ENCODE measurements at regions not wholly inside any gene's neighbourhood (a gene's known extent, or its start where the extent isn't known, plus 50 kb on each side); places are given as distances from the start of the nearest gene placed in this dataset.
"Not testable (repeated sequence)": the region's sequence is repeated elsewhere in the genome, so short reads cannot be mapped to it uniquely, and the experiment has no call there.

DNA sequence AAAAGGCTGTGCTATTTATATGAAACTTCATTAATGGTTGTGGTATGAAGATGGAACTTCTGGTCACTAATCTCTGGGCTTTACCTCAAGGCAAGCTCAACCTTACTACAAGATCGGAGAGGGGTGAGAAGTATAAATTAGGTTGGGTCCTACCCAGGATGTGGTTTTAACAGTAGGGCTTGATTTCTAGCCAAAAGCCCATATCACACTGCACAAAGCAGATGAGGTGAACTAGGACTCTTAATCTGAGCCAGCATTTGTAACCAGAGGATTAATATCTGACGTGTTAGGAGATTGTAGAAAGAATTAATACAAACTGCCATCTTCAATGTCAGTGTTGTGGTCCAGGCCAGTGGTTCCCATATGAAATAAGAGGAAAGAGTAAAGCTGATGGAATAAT lies 86.4 kb upstream of the RGPD4 start:
- no peak for TF ChIP-seq POLR2A (IDR thresholded peaks at IDR 0.05)
- TF ChIP-seq, protein P1, sequence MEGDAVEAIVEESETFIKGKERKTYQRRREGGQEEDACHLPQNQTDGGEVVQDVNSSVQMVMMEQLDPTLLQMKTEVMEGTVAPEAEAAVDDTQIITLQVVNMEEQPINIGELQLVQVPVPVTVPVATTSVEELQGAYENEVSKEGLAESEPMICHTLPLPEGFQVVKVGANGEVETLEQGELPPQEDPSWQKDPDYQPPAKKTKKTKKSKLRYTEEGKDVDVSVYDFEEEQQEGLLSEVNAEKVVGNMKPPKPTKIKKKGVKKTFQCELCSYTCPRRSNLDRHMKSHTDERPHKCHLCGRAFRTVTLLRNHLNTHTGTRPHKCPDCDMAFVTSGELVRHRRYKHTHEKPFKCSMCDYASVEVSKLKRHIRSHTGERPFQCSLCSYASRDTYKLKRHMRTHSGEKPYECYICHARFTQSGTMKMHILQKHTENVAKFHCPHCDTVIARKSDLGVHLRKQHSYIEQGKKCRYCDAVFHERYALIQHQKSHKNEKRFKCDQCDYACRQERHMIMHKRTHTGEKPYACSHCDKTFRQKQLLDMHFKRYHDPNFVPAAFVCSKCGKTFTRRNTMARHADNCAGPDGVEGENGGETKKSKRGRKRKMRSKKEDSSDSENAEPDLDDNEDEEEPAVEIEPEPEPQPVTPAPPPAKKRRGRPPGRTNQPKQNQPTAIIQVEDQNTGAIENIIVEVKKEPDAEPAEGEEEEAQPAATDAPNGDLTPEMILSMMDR (IDR thresholded peaks at IDR 0.05), result no peak

DNA sequence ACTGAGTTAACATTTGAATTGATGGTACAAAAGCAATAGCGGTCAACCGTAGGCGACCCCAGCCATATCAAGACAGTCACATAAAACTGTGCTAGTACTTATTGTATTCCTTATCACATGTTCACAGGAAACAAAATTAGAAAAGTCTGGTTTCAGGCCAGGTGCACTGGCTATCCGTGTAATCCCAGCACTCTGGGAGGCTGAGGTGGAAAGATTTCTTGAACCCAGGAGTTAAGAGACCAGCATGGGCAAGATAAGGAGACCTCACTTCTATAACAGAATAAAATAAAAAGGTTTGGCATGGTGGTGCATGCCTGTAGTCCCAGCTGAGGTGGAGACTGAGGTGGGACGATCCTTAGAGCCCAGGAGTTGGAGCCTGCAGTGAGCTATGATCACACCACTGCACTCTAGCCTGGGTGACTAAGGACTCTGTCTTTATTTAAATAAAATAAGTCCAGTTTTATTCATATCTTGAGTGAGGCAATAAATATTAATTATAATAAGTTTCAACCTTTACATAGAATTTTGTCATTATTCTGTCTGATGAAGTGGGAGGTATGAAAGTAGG lies 84.1 kb upstream of the RGPD4 start:
- H3K4me3 ChIP-seq, result no peak overlapping the region
- no peaks in the 10 kb centered on the region for H3K27me3 ChIP-seq
- no peak for DNase-seq
- TF ChIP-seq, protein P1 (IDR thresholded peaks at IDR 0.05), result no peak
- TF ChIP-seq POLR2A (IDR thresholded peaks at IDR 0.05), result no peak
- H3K4me1 ChIP-seq, result no peaks in the 10 kb centered on the region
- H3K36me3 ChIP-seq, result no peaks in the 10 kb centered on the region
- H3K9me3 ChIP-seq, result no peaks in the 10 kb centered on the region
- H3K27ac ChIP-seq, result no peak overlapping the region

More for the DNA sequence above, 86.4 kb upstream of the RGPD4 start:
- no peak overlapping the region for H3K4me3 ChIP-seq
- no peaks in the 10 kb centered on the region for H3K36me3 ChIP-seq
- H3K9me3 ChIP-seq, result no peaks in the 10 kb centered on the region
- no peaks in the 10 kb centered on the region for H3K4me1 ChIP-seq
- no peak overlapping the region for H3K27ac ChIP-seq
- H3K27me3 ChIP-seq, result no peaks in the 10 kb centered on the region
- DNase-seq, result no peak

DNA sequence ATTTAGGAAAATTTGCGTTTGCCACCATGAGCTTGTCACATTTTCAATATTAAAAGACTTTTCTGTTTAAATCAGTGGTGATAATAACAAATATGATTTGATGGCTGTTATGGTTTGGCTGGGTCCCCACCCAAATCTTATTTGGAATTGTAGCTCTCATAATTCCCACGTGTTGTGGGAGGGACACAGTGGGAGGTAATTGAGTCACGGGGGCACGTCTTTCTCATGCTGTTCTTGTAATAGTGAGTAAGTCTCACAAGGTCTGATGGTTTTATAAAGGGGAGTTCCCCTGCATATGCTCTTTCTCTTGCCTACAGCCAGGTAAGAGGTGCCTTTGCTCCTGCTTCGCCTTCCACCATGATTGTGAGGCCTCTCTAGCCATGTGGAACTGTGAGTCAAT lies 83.4 kb upstream of the RGPD4 start:
- H3K27me3 ChIP-seq, result no peaks in the 10 kb centered on the region
- H3K9me3 ChIP-seq, result no peaks in the 10 kb centered on the region
- no peak overlapping the region for H3K27ac ChIP-seq
- no peaks in the 10 kb centered on the region for H3K4me1 ChIP-seq
- no peaks in the 10 kb centered on the region for H3K36me3 ChIP-seq
- no peak for DNase-seq
- TF ChIP-seq POLR2A (IDR thresholded peaks at IDR 0.05), result no peak
- TF ChIP-seq, protein P1 (IDR thresholded peaks at IDR 0.05), result no peak
- H3K4me3 ChIP-seq, result no peak overlapping the region

DNA sequence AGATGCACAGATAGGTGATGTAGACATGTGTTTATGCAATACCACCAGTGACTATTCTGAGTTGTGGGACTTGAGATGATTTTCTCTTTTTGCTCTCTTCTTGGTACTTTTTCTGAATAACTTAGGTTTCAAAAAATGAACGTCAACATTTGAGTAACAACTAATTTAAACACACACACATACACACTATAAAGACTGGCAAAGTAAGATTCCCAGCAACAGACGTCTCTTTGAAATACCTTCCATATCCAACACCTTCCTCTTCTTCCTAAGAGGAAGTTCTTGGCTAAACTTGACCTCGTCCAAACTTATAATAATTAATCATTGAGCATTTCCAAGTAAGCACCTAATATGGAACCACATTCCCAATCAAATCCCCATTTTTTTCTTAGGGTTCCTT lies 81.6 kb upstream of the RGPD4 start:
- H3K36me3 ChIP-seq, result no peaks in the 10 kb centered on the region
- no peaks in the 10 kb centered on the region for H3K4me1 ChIP-seq
- H3K27ac ChIP-seq, result no peak overlapping the region
- H3K27me3 ChIP-seq, result no peaks in the 10 kb centered on the region
- no peaks in the 10 kb centered on the region for H3K9me3 ChIP-seq
- no peak for DNase-seq
- TF ChIP-seq POLR2A (IDR thresholded peaks at IDR 0.05), result no peak
- TF ChIP-seq, protein P1 (IDR thresholded peaks at IDR 0.05), result no peak
- no peak overlapping the region for H3K4me3 ChIP-seq

DNA sequence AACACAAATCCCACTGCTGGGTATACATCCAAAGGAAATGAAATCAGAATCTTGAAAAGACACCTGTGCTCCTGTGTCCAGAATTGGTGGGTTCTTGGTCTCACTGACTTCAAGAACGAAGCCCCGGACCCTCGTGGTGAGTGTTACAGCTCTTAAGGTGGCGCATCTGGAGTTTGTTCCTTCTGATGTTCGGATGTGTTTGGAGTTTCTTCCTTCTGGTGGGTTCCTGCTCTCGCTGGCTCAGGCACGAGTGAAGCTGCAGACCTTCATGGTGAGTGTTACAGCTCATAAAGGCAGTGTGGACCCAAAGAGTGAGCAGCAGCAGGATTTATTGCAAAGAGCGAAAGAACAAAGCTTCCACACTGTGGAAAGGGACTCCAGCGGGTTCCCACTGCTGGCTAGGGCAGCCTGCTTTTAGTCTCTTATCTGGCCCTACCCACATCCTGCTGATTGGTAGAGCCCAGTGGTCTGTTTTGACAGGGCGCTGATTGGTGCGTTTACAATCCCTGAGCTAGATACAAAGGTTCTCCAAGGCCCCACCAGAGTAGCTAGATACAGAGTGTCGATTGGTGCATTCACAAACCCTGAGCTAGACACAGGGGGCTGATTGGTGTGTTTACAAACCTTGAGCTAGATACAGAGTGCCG lies 80.0 kb upstream of the RGPD4 start:
- not testable (repeated sequence) for H3K4me1 ChIP-seq, H3K9me3 ChIP-seq, DNase-seq, H3K27me3 ChIP-seq, H3K36me3 ChIP-seq, H3K27ac ChIP-seq, H3K4me3 ChIP-seq

DNA sequence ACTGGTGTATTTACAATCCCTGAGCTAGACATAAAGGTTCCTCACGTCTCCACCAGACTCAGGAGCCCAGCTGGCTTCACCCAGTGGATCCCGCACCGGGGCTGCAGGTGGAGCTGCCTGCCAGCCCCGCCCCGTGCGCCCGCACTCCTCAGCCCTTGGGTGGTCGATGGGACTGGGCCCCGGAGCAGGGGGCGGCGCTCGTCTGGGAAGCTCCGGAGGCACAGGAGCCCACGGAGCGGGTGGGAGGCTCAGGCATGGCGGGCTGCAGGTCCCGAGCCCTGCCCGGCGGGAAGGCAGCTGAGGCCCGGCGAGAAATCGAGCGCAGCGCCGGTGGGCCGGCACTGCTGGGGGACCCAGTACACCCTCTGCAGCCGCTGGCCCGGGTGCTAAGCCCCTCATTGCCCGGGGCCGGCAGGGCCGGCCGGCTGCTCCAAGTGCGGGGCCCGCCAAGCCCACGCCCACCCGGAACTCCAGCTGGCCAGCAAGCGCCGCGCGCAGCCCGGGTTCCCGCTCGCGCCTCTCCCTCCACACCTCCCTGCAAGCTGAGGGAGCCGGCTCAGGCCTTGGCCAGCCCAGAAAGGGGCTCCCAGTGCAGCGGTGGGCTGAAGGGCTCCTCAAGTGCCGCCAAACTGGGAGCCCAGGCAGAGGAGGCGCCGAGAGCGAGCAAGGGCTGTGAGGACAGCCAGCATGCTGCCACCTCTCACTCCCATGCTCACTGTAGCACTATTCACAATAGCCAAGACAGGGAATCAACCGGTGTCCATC lies 79.3 kb upstream of the RGPD4 start:
- not testable (repeated sequence) for H3K4me1 ChIP-seq, H3K27ac ChIP-seq, H3K4me3 ChIP-seq, H3K9me3 ChIP-seq, DNase-seq, H3K36me3 ChIP-seq, H3K27me3 ChIP-seq
